ENCODE measurements at regions not wholly inside any gene's neighbourhood (a gene's known extent, or its start where the extent isn't known, plus 50 kb on each side); places are given as distances from the start of the nearest gene placed in this dataset.

- no peak for TF ChIP-seq ZNF169 (tag by site-specific recombination; IDR thresholded peaks at IDR 0.05)
- TF ChIP-seq ZNF394 (tag by site-specific recombination; IDR thresholded peaks at IDR 0.05; ENCODE audit: borderline replicate concordance) = no peak
- TF ChIP-seq, protein P1, sequence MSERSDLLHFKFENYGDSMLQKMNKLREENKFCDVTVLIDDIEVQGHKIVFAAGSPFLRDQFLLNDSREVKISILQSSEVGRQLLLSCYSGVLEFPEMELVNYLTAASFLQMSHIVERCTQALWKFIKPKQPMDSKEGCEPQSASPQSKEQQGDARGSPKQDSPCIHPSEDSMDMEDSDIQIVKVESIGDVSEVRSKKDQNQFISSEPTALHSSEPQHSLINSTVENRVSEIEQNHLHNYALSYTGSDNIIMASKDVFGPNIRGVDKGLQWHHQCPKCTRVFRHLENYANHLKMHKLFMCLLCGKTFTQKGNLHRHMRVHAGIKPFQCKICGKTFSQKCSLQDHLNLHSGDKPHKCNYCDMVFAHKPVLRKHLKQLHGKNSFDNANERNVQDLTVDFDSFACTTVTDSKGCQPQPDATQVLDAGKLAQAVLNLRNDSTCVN (tag by site-specific recombination; optimal IDR thresholded peaks at IDR 0.05) = no peak
- TF ChIP-seq KLF10 (tag by site-specific recombination; IDR thresholded peaks at IDR 0.05) = no peak
- TF ChIP-seq ZNF660 (tag by site-specific recombination; IDR thresholded peaks at IDR 0.05) = no peak
- no peak for TF ChIP-seq CTCF (tag by site-specific recombination; IDR thresholded peaks at IDR 0.05)
- TF ChIP-seq ZNF530 (tag by site-specific recombination; IDR thresholded peaks at IDR 0.05; ENCODE audit: low read depth) = no peak
- TF ChIP-seq ZBTB20 (tag by site-specific recombination; IDR thresholded peaks at IDR 0.05) = no peak
- no peak for TF ChIP-seq ZNF654 (tag by site-specific recombination; IDR thresholded peaks at IDR 0.05; ENCODE audit: low read depth)
- no peak for TF ChIP-seq SP7 (tag by site-specific recombination; IDR thresholded peaks at IDR 0.05)
- no peak for TF ChIP-seq ZNF621 (tag by site-specific recombination; IDR thresholded peaks at IDR 0.05)
- TF ChIP-seq INSM2 (tag by site-specific recombination; IDR thresholded peaks at IDR 0.05) = no peak
- TF ChIP-seq ZNF529 (tag by site-specific recombination; IDR thresholded peaks at IDR 0.05; ENCODE audit: insufficient replicate concordance) = no peak
- no peak for TF ChIP-seq ZNF202 (tag by site-specific recombination; IDR thresholded peaks at IDR 0.05; ENCODE audit: borderline replicate concordance)
- ChIA-PET POLR2A (no interaction called here), CTCF (interaction anchor here (0.6 to 4.9 kb wide), 14 partner anchors 10 to 687 kb away, joined by 3 to 33 read pairs (median 6); no protein-coding TSS in a partner anchor)
These were observed 54.6 kb downstream of the RPP21 start for GRCh38 chr6:30399390-30400058.

GRCh38 chr6:30405934-30406333 lies 61.0 kb downstream of the RPP21 start:
- ChIA-PET POLR2A (no interaction called here), CTCF (interaction anchor here (0.6 to 3.1 kb wide), 5 partner anchors 8 to 100 kb away, joined by 3 to 21 read pairs (median 10); no protein-coding TSS in a partner anchor)
- H3K4me1 ChIP-seq (ENCODE audit: control insufficient read depth, insufficient read depth, low read length) = no peaks in the 10 kb centered on the region
- H3K36me3 ChIP-seq (ENCODE audit: control insufficient read depth in 2 of 2, insufficient read depth in 1 of 2, low read length in 2 of 2) = no peaks in the 10 kb centered on the region
- no peak for TF ChIP-seq KLF1 (tag by site-specific recombination; IDR thresholded peaks at IDR 0.05)
- TF ChIP-seq ZNF133 (tag by site-specific recombination; IDR thresholded peaks at IDR 0.05) = no peak
- TF ChIP-seq ZNF561 (tag by site-specific recombination; IDR thresholded peaks at IDR 0.05; ENCODE audit: borderline replicate concordance) = no peak
- H3K27ac ChIP-seq (ENCODE audit: extremely low read depth, low read depth, low read length) = no peak overlapping the region
- no peak overlapping the region for H3K4me3 ChIP-seq (ENCODE audit: low read depth, low read length)
- no peaks in the 10 kb centered on the region for H3K9me3 ChIP-seq (ENCODE audit: control insufficient read depth, insufficient read depth, low read depth, low read length)

More at GRCh38 chr6:30399390-30400058, 54.6 kb downstream of the RPP21 start:
- Histone ChIP-seq H3K9me3 (ENCODE audit: control insufficient read depth, insufficient read depth, low read depth, low read length) (no peaks in the 10 kb centered on the region), H3K27ac (ENCODE audit: extremely low read depth, low read depth, low read length) (no peak overlapping the region), H3K36me3 (ENCODE audit: control insufficient read depth in 2 of 2, insufficient read depth in 1 of 2, low read length in 2 of 2) (no peaks in the 10 kb centered on the region), H3K4me1 (ENCODE audit: control insufficient read depth, insufficient read depth, low read length) (no peaks in the 10 kb centered on the region), H3K4me3 (ENCODE audit: low read depth, low read length) (no peak overlapping the region)

- no peaks in the 10 kb centered on the region for H3K9me3 ChIP-seq (ENCODE audit: control insufficient read depth, insufficient read depth, low read depth, low read length)
- TF ChIP-seq ZNF654 (tag by site-specific recombination; IDR thresholded peaks at IDR 0.05; ENCODE audit: low read depth) (no peak), SETDB1 (IDR thresholded peaks at IDR 0.05; ENCODE audit: insufficient read length, low read length) (peak; percentile 83), ZNF266 (tag by site-specific recombination; IDR thresholded peaks at IDR 0.05; ENCODE audit: low read depth) (no peak), ZNF585B (tag by site-specific recombination; IDR thresholded peaks at IDR 0.05) (no peak), ZNF274 (IDR thresholded peaks at IDR 0.05; ENCODE audit: low read length) (no peak), ZNF274 (tag by site-specific recombination; IDR thresholded peaks at IDR 0.05; ENCODE audit: borderline replicate concordance) (no peak)
- H3K4me1 ChIP-seq (ENCODE audit: control insufficient read depth, insufficient read depth, low read length) = no peaks in the 10 kb centered on the region
- ChIA-PET CTCF (interaction anchor here (0.7 to 2.1 kb wide), 4 partner anchors 12 to 180 kb away, joined by 3 to 6 read pairs (median 4); no protein-coding TSS in a partner anchor), POLR2A (no interaction called here)
- no peak overlapping the region for H3K4me3 ChIP-seq (ENCODE audit: low read depth, low read length)
- H3K27ac ChIP-seq (ENCODE audit: extremely low read depth, low read depth, low read length) = no peak overlapping the region
- H3K36me3 ChIP-seq (ENCODE audit: control insufficient read depth in 2 of 2, insufficient read depth in 1 of 2, low read length in 2 of 2) = no peaks in the 10 kb centered on the region
These were observed 64.2 kb downstream of the RPP21 start for GRCh38 chr6:30409184-30409583.
